Epithelial cell of esophagus (primary cell): ENCODE measurements at regions not wholly inside any gene's neighbourhood (a gene's known extent, or its start where the extent isn't known, plus 50 kb on each side); places are given as distances from the start of the nearest gene placed in this dataset.
A peak's percentile ranks its signal among the peaks of the same experiment; 100 is the strongest.

Source experiments
- DNase-seq: peaks from one replicate; pipeline ENCODE4 v3.0.0; 2010; ENCODE audit warnings: low read depth
- H3K4me3 ChIP-seq: 2 replicates; pipeline ENCODE4 v1.5.1; 2011; ENCODE audit warnings: mild to moderate bottlenecking, low read length, control low read depth
- TF ChIP-seq, protein P1 (sequence below): IDR thresholded peaks from 2 replicates; pipeline ENCODE4 v1.5.1; 2011; ENCODE audit warnings: low read depth, mild to moderate bottlenecking, low read length, control low read depth, inconsistent platforms; ENCODE audit not compliant: insufficient read depth; ENCODE audit errors: missing control alignments

DNA sequence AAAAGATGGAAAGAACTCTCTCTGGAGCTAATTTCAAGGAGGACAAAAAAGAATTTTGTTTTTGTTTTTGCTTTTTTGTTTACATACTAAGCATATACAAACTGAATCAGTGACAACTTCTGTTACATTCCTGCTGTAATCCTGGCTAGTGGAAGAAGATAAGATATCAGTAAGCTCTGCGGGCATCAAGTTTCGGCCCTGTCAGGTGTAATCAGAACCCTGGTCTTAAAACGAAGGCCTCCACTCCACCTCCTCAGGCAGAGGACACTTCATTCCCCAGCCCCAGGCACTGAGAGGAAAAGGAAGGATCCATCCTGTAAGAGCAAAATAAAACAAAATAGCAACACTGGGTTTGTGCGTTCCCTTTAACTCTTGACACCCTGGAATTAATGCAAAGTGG lies 88.9 kb upstream of the ARHGAP29 start:
- DNase-seq, result no peak
- H3K4me3 ChIP-seq, result no peak overlapping the region
- TF ChIP-seq, protein P1, sequence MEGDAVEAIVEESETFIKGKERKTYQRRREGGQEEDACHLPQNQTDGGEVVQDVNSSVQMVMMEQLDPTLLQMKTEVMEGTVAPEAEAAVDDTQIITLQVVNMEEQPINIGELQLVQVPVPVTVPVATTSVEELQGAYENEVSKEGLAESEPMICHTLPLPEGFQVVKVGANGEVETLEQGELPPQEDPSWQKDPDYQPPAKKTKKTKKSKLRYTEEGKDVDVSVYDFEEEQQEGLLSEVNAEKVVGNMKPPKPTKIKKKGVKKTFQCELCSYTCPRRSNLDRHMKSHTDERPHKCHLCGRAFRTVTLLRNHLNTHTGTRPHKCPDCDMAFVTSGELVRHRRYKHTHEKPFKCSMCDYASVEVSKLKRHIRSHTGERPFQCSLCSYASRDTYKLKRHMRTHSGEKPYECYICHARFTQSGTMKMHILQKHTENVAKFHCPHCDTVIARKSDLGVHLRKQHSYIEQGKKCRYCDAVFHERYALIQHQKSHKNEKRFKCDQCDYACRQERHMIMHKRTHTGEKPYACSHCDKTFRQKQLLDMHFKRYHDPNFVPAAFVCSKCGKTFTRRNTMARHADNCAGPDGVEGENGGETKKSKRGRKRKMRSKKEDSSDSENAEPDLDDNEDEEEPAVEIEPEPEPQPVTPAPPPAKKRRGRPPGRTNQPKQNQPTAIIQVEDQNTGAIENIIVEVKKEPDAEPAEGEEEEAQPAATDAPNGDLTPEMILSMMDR, result no peak

- no peak overlapping the region for H3K4me3 ChIP-seq
- TF ChIP-seq, protein P1, result no peak
- DNase-seq, result peak; percentile 98
Observed at GRCh38 chr1:94325377-94326302, 88.3 kb upstream of the ARHGAP29 start.

- no peak overlapping the region for H3K4me3 ChIP-seq
- TF ChIP-seq, protein P1, result no peak
Observed at GRCh38 chr1:94324178-94324544, 86.8 kb upstream of the ARHGAP29 start.

GRCh38 chr1:94323311-94324177 lies 86.2 kb upstream of the ARHGAP29 start:
- no peak overlapping the region for H3K4me3 ChIP-seq
- TF ChIP-seq, protein P1, result no peak
- peak; percentile 22 for DNase-seq

More at GRCh38 chr1:94324178-94324544, 86.8 kb upstream of the ARHGAP29 start:
- peak; percentile 46 for DNase-seq

DNA sequence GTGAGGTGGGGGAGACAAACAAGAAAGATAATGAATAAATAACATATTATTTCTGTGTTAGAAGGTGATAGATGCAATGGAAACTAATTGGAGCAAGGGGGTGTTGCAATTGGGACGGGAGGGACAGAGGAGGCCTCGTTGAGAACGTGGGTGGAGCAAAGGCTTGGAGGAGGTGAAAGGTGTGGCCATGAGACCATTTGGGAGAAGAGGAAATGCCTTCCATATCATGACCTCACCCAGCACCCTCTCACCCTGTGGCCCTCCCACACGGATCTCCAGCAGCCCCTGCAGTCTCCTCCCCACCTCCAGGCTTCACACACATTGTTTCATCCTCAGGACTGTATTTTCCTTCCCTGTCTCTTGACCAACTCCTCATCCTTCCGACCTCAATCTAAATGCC lies 85.3 kb upstream of the ARHGAP29 start:
- DNase-seq, result peak; percentile 51
- TF ChIP-seq, protein P1, result no peak
- no peak overlapping the region for H3K4me3 ChIP-seq

DNA sequence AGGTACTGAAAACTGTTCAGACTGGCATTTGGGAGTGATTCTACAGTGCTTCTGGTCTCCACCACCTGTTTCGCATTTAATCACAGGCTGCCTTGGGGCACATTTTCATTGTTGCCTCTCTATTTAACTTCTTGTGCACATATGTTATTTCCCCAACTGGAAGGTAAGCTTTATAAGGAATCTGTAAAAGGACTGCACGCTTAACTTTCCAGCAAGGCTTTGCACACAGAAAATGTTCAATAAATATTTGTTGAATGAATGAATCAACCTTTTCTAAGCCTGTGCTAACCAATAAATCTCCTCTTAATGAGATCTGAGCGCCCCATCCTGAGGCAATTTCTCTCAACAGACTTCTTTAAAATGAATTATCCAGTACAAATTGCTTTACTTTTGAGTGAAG lies 84.3 kb upstream of the ARHGAP29 start:
- no peak for DNase-seq
- no peak overlapping the region for H3K4me3 ChIP-seq
- TF ChIP-seq, protein P1, result no peak
